ENCODE measurements at regions not wholly inside any gene's neighbourhood (a gene's known extent, or its start where the extent isn't known, plus 50 kb on each side); places are given as distances from the start of the nearest gene placed in this dataset.

DNA sequence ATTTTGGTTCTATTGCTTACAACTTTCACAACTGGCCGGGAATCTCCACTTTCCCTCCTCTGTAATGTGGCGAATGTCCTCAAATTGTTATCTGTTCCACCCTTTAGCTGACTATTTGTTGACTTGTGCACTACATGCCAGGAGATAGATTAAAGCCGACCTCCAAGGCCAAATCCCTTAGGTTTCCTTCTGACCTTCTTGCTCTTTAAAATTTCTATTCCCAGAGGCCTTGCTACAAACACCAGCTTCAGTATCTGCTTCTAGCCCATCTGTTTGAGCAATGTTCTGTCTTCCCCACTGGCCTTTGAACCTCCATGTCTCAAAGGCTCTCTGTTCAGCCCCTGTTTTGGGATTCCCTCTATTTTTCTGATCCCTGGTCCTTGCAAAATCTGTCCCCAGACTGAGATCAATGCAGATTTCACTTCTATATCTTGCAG lies 426.2 kb downstream of the LRATD1 start:
- TF ChIP-seq POLR2AphosphoS5 (IDR thresholded peaks at IDR 0.05; ENCODE audit: borderline replicate concordance, low read depth, low read length) (no peak), FOXP2 (optimal IDR thresholded peaks at IDR 0.05; ENCODE audit: control extremely low read depth, extremely low read length, insufficient read depth) (no peak), EZH2 (IDR thresholded peaks at IDR 0.05) (no peak)
- no peaks in the 10 kb centered on the region for H3K9me3 ChIP-seq (ENCODE audit: low read depth, low read length)
- H3K4me3 ChIP-seq = no peak overlapping the region
- no peaks in the 10 kb centered on the region for H3K36me3 ChIP-seq (ENCODE audit: insufficient read depth, low read length)
- H3K27ac ChIP-seq = no peak overlapping the region
- no peak overlapping the region for H3K9ac ChIP-seq (ENCODE audit: insufficient read length)
- no peak for DNase-seq (ENCODE audit: low read depth, low spot score)

- no peak for DNase-seq (ENCODE audit: low read depth, low spot score)
- H3K4me3 ChIP-seq = no peak overlapping the region
- H3K9ac ChIP-seq (ENCODE audit: insufficient read length) = no peak overlapping the region
- TF ChIP-seq FOXP2 (optimal IDR thresholded peaks at IDR 0.05; ENCODE audit: control extremely low read depth, extremely low read length, insufficient read depth) (no peak), POLR2AphosphoS5 (IDR thresholded peaks at IDR 0.05; ENCODE audit: borderline replicate concordance, low read depth, low read length) (no peak), EZH2 (IDR thresholded peaks at IDR 0.05) (no peak)
- H3K36me3 ChIP-seq (ENCODE audit: insufficient read depth, low read length) = no peaks in the 10 kb centered on the region
- no peaks in the 10 kb centered on the region for H3K9me3 ChIP-seq (ENCODE audit: low read depth, low read length)
- no peak overlapping the region for H3K27ac ChIP-seq
Measured at GRCh38 chr2:15059870-15060512, 427.5 kb downstream of the LRATD1 start.

DNA sequence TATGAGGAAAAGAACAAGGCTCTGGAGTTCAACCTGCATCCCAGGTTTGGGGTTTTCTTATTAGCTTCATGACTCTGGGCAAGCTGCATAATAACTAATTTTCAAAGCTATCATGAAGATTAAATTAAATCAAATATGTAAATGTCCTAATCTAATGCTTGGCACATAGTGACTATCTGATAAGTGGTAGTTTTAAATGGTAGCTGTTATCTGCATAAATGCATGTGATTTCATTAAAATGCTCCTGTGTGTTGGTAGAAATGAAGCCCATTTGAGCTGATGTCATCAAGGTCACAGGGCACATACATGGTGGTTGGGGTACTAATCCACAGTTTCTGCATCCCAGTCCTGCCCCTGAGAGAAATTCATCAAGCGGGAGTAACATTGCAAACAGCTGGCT lies 428.8 kb downstream of the LRATD1 start:
- H3K9me3 ChIP-seq (ENCODE audit: low read depth, low read length) = no peaks in the 10 kb centered on the region
- TF ChIP-seq EZH2 (IDR thresholded peaks at IDR 0.05) (no peak), POLR2AphosphoS5 (IDR thresholded peaks at IDR 0.05; ENCODE audit: borderline replicate concordance, low read depth, low read length) (no peak), FOXP2 (optimal IDR thresholded peaks at IDR 0.05; ENCODE audit: control extremely low read depth, extremely low read length, insufficient read depth) (no peak)
- H3K4me3 ChIP-seq = no peak overlapping the region
- DNase-seq (ENCODE audit: low read depth, low spot score) = no peak
- H3K27ac ChIP-seq = no peak overlapping the region
- H3K36me3 ChIP-seq (ENCODE audit: insufficient read depth, low read length) = no peaks in the 10 kb centered on the region
- no peak overlapping the region for H3K9ac ChIP-seq (ENCODE audit: insufficient read length)

- Histone ChIP-seq H3K4me3 (no peak overlapping the region), H3K36me3 (ENCODE audit: insufficient read depth, low read length) (no peaks in the 10 kb centered on the region), H3K9me3 (ENCODE audit: low read depth, low read length) (no peaks in the 10 kb centered on the region), H3K9ac (ENCODE audit: insufficient read length) (no peak overlapping the region), H3K27ac (no peak overlapping the region)
- no peak for DNase-seq (ENCODE audit: low read depth, low spot score)
- no peak for TF ChIP-seq EZH2 (IDR thresholded peaks at IDR 0.05)
- no peak for TF ChIP-seq POLR2AphosphoS5 (IDR thresholded peaks at IDR 0.05; ENCODE audit: borderline replicate concordance, low read depth, low read length)
- TF ChIP-seq FOXP2 (optimal IDR thresholded peaks at IDR 0.05; ENCODE audit: control extremely low read depth, extremely low read length, insufficient read depth) = no peak
Measured at GRCh38 chr2:15066138-15066537, 433.6 kb downstream of the LRATD1 start.

DNA sequence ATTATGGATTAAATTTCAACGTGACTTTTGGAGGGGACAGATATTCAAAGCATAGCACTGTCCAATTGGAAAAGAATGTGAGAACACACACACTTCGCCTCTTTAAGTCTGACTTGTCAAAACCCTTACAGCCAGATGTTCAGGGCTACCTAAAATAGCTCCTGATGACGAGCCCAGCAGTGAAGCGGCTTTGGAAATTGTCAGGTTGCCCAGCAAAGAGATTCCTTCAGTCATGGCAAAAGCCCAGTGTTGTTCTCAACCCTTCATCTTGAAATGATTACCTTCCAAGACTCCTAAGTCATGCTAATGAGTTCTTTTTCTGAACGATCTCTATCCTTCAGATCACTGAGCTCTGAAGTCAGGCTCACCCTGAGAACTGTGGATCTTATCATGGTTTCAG lies 436.6 kb downstream of the LRATD1 start:
- no peak for TF ChIP-seq POLR2AphosphoS5 (IDR thresholded peaks at IDR 0.05; ENCODE audit: borderline replicate concordance, low read depth, low read length)
- no peak for TF ChIP-seq EZH2 (IDR thresholded peaks at IDR 0.05)
- TF ChIP-seq FOXP2 (optimal IDR thresholded peaks at IDR 0.05; ENCODE audit: control extremely low read depth, extremely low read length, insufficient read depth) = no peak
- no peak overlapping the region for H3K4me3 ChIP-seq
- H3K27ac ChIP-seq = no peak overlapping the region
- no peak overlapping the region for H3K9ac ChIP-seq (ENCODE audit: insufficient read length)
- no peaks in the 10 kb centered on the region for H3K9me3 ChIP-seq (ENCODE audit: low read depth, low read length)
- DNase-seq (ENCODE audit: low read depth, low spot score) = no peak
- no peaks in the 10 kb centered on the region for H3K36me3 ChIP-seq (ENCODE audit: insufficient read depth, low read length)

DNA sequence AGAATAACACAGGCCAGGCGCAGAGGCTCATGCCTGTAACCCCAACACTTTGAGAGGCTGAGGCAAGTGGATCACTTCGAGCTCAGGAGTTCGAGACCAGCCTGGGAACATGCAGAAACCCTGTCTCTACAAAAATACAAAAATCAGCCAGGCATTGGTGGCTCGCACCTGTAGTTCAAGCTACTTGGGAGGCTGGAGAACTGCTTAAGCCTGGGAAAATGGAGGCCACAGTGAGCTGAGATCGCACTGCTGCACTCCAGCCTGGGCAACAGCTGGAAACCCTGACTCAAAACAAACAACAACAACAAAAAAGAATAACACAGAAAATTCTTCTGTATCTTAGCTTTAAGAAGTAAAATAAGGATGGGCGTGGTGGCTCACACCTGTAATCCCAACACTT lies 440.3 kb downstream of the LRATD1 start:
- Histone ChIP-seq H3K27ac (no peak overlapping the region), H3K36me3 (ENCODE audit: insufficient read depth, low read length) (no peaks in the 10 kb centered on the region), H3K9ac (ENCODE audit: insufficient read length) (no peak overlapping the region), H3K4me3 (no peak overlapping the region), H3K9me3 (ENCODE audit: low read depth, low read length) (no peaks in the 10 kb centered on the region)
- no peak for DNase-seq (ENCODE audit: low read depth, low spot score)
- no peak for TF ChIP-seq POLR2AphosphoS5 (IDR thresholded peaks at IDR 0.05; ENCODE audit: borderline replicate concordance, low read depth, low read length)
- no peak for TF ChIP-seq EZH2 (IDR thresholded peaks at IDR 0.05)
- TF ChIP-seq FOXP2 (optimal IDR thresholded peaks at IDR 0.05; ENCODE audit: control extremely low read depth, extremely low read length, insufficient read depth) = no peak

DNA sequence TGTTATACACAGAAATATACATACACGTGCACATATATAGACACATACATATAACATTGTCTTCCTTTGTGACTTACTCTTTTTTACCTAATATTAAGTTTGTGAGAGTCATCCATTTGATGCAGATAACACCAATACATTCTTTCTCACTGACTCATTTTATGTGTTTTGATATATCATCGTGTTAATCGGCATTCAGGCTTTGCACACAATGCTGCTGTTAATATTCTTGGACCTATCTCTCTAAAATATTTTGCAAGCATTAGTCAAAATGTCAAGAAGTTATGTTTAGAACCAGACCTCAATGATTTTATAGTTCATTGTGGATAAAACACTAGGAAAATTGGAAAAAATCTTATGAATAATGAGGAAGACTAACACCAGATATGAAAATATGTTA lies 441.1 kb downstream of the LRATD1 start:
- Histone ChIP-seq H3K27ac (no peak overlapping the region), H3K9me3 (ENCODE audit: low read depth, low read length) (no peaks in the 10 kb centered on the region), H3K4me3 (no peak overlapping the region), H3K9ac (ENCODE audit: insufficient read length) (no peak overlapping the region), H3K36me3 (ENCODE audit: insufficient read depth, low read length) (no peaks in the 10 kb centered on the region)
- DNase-seq (ENCODE audit: low read depth, low spot score) = no peak
- TF ChIP-seq POLR2AphosphoS5 (IDR thresholded peaks at IDR 0.05; ENCODE audit: borderline replicate concordance, low read depth, low read length) = no peak
- no peak for TF ChIP-seq FOXP2 (optimal IDR thresholded peaks at IDR 0.05; ENCODE audit: control extremely low read depth, extremely low read length, insufficient read depth)
- no peak for TF ChIP-seq EZH2 (IDR thresholded peaks at IDR 0.05)

DNA sequence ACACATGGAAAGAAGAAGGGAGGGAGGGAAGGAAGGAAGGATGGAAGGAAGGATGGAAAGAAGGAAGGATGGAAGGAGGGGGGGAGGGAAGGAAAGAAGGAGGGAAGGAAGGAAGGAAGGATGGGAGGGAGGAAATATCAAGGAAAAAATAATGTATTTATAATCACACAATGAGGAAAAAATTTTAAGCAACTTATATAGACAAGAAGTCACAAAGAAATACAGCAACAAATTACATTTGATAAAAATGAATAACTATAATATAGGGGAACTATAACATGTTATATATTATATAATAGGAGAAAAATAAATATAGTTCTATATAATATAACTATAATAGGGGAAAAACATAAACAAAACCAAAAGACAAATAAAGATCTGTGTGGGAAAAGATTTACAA lies 441.8 kb downstream of the LRATD1 start:
- no peak for DNase-seq (ENCODE audit: low read depth, low spot score)
- TF ChIP-seq POLR2AphosphoS5 (IDR thresholded peaks at IDR 0.05; ENCODE audit: borderline replicate concordance, low read depth, low read length) = no peak
- TF ChIP-seq FOXP2 (optimal IDR thresholded peaks at IDR 0.05; ENCODE audit: control extremely low read depth, extremely low read length, insufficient read depth) = no peak
- no peak for TF ChIP-seq EZH2 (IDR thresholded peaks at IDR 0.05)
- no peak overlapping the region for H3K9ac ChIP-seq (ENCODE audit: insufficient read length)

More for the DNA sequence above, 441.8 kb downstream of the LRATD1 start:
- H3K4me3 ChIP-seq = no peak overlapping the region
- no peaks in the 10 kb centered on the region for H3K9me3 ChIP-seq (ENCODE audit: low read depth, low read length)
- no peaks in the 10 kb centered on the region for H3K36me3 ChIP-seq (ENCODE audit: insufficient read depth, low read length)
- H3K27ac ChIP-seq = no peak overlapping the region
